KBM-7 (cell line): ENCODE measurements at regions not wholly inside any gene's neighbourhood (a gene's known extent, or its start where the extent isn't known, plus 50 kb on each side); places are given as distances from the start of the nearest gene placed in this dataset.

Source experiments
- DNase-seq: peaks from one replicate; pipeline ENCODE4 v3.0.0-alpha.2; 2015
- in situ Hi-C: fragments of 300-500 bp; cut with MboI; formaldehyde crosslinking; loops from 2 replicates; pipeline ENCODE4 v1.14.3; 2020; ENCODE audit warnings: low sequenced_read_pairs, low pct_unique_long_range_greater_than_20kb, mixed read lengths

GRCh38 chr18:46310675-46311345, 206.6 kb downstream of the HAUS1 start:
- in situ Hi-C loops: no loop called here
- DNase-seq: no peak

- in situ Hi-C loops: no loop called here
- DNase-seq: no peak
Observed at GRCh38 chr18:46311491-46311890, 207.3 kb downstream of the HAUS1 start.

- no peak for DNase-seq
- in situ Hi-C loops: no loop called here
Observed at GRCh38 chr18:46312221-46312620, 208.0 kb downstream of the HAUS1 start.

- DNase-seq: no peak
- in situ Hi-C loops: no loop called here
Observed at GRCh38 chr18:46313521-46313920, 209.3 kb downstream of the HAUS1 start.

GRCh38 chr18:46314011-46314410, 209.8 kb downstream of the HAUS1 start:
- DNase-seq: no peak
- in situ Hi-C loops: no loop called here

- DNase-seq: no peak
- in situ Hi-C loops: no loop called here
Observed at GRCh38 chr18:46315161-46315560, 211.0 kb downstream of the HAUS1 start.

GRCh38 chr18:46318356-46318755, 214.2 kb downstream of the HAUS1 start:
- in situ Hi-C loops: no loop called here
- DNase-seq: no peak

- DNase-seq: no peak
- in situ Hi-C loops: no loop called here
Observed at GRCh38 chr18:46319783-46320182, 215.6 kb downstream of the HAUS1 start.

- in situ Hi-C loops: no loop called here
- DNase-seq: no peak
Observed at GRCh38 chr18:46320297-46320696, 216.1 kb downstream of the HAUS1 start.

GRCh38 chr18:46320928-46321711, 216.9 kb downstream of the HAUS1 start:
- in situ Hi-C loops: no loop called here
- DNase-seq: no peak

- in situ Hi-C loops: no loop called here
- no peak for DNase-seq
Observed at GRCh38 chr18:46321955-46322354, 217.8 kb downstream of the HAUS1 start.

- no peak for DNase-seq
- in situ Hi-C loops: no loop called here
Observed at GRCh38 chr18:46322411-46322891, 218.3 kb downstream of the HAUS1 start.

- in situ Hi-C loops: no loop called here
- no peak for DNase-seq
Observed at GRCh38 chr18:46322941-46323340, 218.8 kb downstream of the HAUS1 start.

GRCh38 chr18:46324087-46324955, 220.1 kb downstream of the HAUS1 start:
- DNase-seq: peak; percentile 33
- in situ Hi-C loops: no loop called here

GRCh38 chr18:46325895-46326294, 221.7 kb downstream of the HAUS1 start:
- DNase-seq: no peak
- in situ Hi-C loops: no loop called here

GRCh38 chr18:46329736-46330246, 225.6 kb downstream of the HAUS1 start:
- DNase-seq: no peak

GRCh38 chr18:46331316-46331715, 227.1 kb downstream of the HAUS1 start:
- no peak for DNase-seq
- in situ Hi-C loops: no loop called here

More at GRCh38 chr18:46329736-46330246, 225.6 kb downstream of the HAUS1 start:
- in situ Hi-C loops: no loop called here

- DNase-seq: no peak
- in situ Hi-C loops: no loop called here
Observed at GRCh38 chr18:46332286-46332801, 228.2 kb downstream of the HAUS1 start.

GRCh38 chr18:46332921-46333341, 228.7 kb downstream of the HAUS1 start:
- DNase-seq: no peak

More at GRCh38 chr18:46332921-46333341, 228.7 kb downstream of the HAUS1 start:
- in situ Hi-C loops: no loop called here
